ENCODE measurements at regions not wholly inside any gene's neighbourhood (a gene's known extent, or its start where the extent isn't known, plus 50 kb on each side); places are given as distances from the start of the nearest gene placed in this dataset.

DNA sequence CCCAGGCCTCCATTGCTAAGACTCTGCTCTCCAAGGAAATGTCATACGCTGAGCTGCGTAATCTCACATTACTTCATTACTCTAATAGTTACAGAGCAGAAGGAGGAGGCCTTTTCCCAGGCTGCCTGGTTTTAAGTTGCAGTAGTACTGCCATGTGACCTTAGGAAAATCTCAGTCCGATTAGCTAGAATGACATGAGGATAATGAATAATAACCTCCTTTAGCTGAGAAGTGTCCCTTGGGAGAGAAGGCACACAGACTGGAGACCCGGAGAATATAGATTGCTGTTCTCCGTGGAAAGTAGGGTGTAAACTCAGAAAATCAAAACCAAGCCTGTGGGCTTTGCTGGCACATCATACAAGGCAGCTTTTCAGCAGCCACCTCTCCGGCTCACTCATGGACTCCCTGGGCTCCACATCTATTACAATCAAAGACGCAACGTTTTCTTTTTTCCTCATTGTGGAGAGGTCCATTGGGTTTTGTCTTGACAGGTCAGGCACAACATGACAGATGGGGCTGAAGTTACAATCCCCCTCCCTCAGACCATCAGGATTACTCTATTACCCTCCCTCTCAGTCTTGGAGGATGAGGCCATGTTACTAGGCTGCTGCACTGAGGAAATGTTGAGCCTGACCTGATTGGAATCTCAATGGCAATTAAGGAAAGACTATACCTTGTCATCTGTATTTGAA, 134.8 kb upstream of the MB21D2 start:
- TF ChIP-seq, protein P1, sequence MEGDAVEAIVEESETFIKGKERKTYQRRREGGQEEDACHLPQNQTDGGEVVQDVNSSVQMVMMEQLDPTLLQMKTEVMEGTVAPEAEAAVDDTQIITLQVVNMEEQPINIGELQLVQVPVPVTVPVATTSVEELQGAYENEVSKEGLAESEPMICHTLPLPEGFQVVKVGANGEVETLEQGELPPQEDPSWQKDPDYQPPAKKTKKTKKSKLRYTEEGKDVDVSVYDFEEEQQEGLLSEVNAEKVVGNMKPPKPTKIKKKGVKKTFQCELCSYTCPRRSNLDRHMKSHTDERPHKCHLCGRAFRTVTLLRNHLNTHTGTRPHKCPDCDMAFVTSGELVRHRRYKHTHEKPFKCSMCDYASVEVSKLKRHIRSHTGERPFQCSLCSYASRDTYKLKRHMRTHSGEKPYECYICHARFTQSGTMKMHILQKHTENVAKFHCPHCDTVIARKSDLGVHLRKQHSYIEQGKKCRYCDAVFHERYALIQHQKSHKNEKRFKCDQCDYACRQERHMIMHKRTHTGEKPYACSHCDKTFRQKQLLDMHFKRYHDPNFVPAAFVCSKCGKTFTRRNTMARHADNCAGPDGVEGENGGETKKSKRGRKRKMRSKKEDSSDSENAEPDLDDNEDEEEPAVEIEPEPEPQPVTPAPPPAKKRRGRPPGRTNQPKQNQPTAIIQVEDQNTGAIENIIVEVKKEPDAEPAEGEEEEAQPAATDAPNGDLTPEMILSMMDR (IDR thresholded peaks at IDR 0.05; ENCODE audit: borderline replicate concordance, extremely low read depth, low read length, poor library complexity, severe bottlenecking) = no peak
- no peak for TF ChIP-seq EZH2 (IDR thresholded peaks at IDR 0.05; ENCODE audit: borderline replicate concordance, low read depth, low read length, severe bottlenecking)
- H3K79me2 ChIP-seq (ENCODE audit: insufficient read depth, low read length) = no peaks in the 10 kb centered on the region
- no peak overlapping the region for H2AFZ ChIP-seq (ENCODE audit: low read depth, low read length)
- no peak overlapping the region for H3K27ac ChIP-seq (ENCODE audit: low read length)
- H4K20me1 ChIP-seq (ENCODE audit: insufficient read depth, low read length) = no peaks in the 10 kb centered on the region
- DNase-seq (no peak), ATAC-seq (ENCODE audit: insufficient read depth, low read depth) (no peak)
- H3K36me3 ChIP-seq (ENCODE audit: insufficient read depth, low read length) = no peaks in the 10 kb centered on the region
- H3K4me3 ChIP-seq (ENCODE audit: low read depth in 1 of 2, low read length in 2 of 2) = no peak overlapping the region
- no peaks in the 10 kb centered on the region for H3K27me3 ChIP-seq (ENCODE audit: insufficient read depth, low read length, poor library complexity)
- no peaks in the 10 kb centered on the region for H3K9me3 ChIP-seq (ENCODE audit: insufficient read depth, low read length, severe bottlenecking)
- no peaks in the 10 kb centered on the region for H3K4me1 ChIP-seq (ENCODE audit: insufficient read depth, low read length)
- no peak overlapping the region for H3K9ac ChIP-seq (ENCODE audit: low read depth, low read length)
- H3K4me2 ChIP-seq (ENCODE audit: insufficient read depth, low read length) = no peak overlapping the region

DNA sequence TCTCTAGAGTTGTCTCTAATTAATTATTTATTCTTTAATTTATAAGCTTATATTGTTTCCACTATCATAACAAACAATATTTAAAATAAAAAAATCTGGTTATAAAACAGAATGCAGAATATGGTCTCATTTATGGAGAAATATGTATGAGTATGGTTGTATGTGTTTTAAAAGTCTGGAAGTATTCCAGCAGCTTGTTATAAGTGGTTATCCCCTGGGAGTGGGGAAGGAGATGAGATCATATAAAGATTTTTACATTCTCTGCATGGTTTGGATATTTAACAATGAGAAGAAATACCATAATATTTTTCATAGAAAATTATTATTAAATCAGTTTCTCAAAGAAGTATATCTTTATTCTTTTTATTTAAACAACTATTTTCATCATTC, 135.4 kb upstream of the MB21D2 start:
- Histone ChIP-seq H3K4me1 (ENCODE audit: insufficient read depth, low read length) (no peaks in the 10 kb centered on the region), H3K4me2 (ENCODE audit: insufficient read depth, low read length) (no peak overlapping the region), H3K9ac (ENCODE audit: low read depth, low read length) (no peak overlapping the region), H3K79me2 (ENCODE audit: insufficient read depth, low read length) (no peaks in the 10 kb centered on the region), H2AFZ (ENCODE audit: low read depth, low read length) (no peak overlapping the region), H3K27me3 (ENCODE audit: insufficient read depth, low read length, poor library complexity) (no peaks in the 10 kb centered on the region), H3K27ac (ENCODE audit: low read length) (no peak overlapping the region), H4K20me1 (ENCODE audit: insufficient read depth, low read length) (no peaks in the 10 kb centered on the region), H3K4me3 (ENCODE audit: low read depth in 1 of 2, low read length in 2 of 2) (no peak overlapping the region), H3K9me3 (ENCODE audit: insufficient read depth, low read length, severe bottlenecking) (no peaks in the 10 kb centered on the region), H3K36me3 (ENCODE audit: insufficient read depth, low read length) (no peaks in the 10 kb centered on the region)
- TF ChIP-seq, protein P1 (IDR thresholded peaks at IDR 0.05; ENCODE audit: borderline replicate concordance, extremely low read depth, low read length, poor library complexity, severe bottlenecking) = no peak
- no peak for TF ChIP-seq EZH2 (IDR thresholded peaks at IDR 0.05; ENCODE audit: borderline replicate concordance, low read depth, low read length, severe bottlenecking)
- DNase-seq = no peak
- ATAC-seq (ENCODE audit: insufficient read depth, low read depth) = no peak

DNA sequence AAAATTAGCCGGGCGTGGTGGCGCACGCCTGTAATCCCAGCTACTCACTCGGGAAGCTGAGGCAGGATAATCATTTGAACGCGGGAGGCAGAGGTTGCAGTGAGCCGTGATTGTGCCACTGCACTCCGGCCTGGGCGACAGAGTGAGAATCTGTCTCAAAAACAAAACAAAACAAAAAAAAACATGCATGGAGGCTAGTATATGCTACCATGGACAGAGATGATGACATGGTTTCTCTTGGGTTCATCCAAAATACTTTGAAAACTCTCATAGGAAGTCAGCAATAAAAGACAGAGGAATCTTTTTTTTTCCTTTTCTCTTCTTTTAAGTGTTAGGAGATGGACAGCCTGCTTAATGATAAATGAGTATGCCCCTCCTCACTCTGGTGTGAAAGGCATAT, 137.7 kb upstream of the MB21D2 start:
- H2AFZ ChIP-seq (ENCODE audit: low read depth, low read length) = no peak overlapping the region
- H3K27me3 ChIP-seq (ENCODE audit: insufficient read depth, low read length, poor library complexity) = peaks cover 4% of the 10 kb centered on the region
- no peaks in the 10 kb centered on the region for H3K36me3 ChIP-seq (ENCODE audit: insufficient read depth, low read length)
- no peaks in the 10 kb centered on the region for H3K79me2 ChIP-seq (ENCODE audit: insufficient read depth, low read length)
- no peaks in the 10 kb centered on the region for H4K20me1 ChIP-seq (ENCODE audit: insufficient read depth, low read length)
- H3K9ac ChIP-seq (ENCODE audit: low read depth, low read length) = no peak overlapping the region
- no peak overlapping the region for H3K4me3 ChIP-seq (ENCODE audit: low read depth in 1 of 2, low read length in 2 of 2)
- H3K27ac ChIP-seq (ENCODE audit: low read length) = no peak overlapping the region
- H3K9me3 ChIP-seq (ENCODE audit: insufficient read depth, low read length, severe bottlenecking) = no peaks in the 10 kb centered on the region
- ATAC-seq (ENCODE audit: insufficient read depth, low read depth) (no peak), DNase-seq (no peak)
- no peaks in the 10 kb centered on the region for H3K4me1 ChIP-seq (ENCODE audit: insufficient read depth, low read length)
- no peak for TF ChIP-seq EZH2 (IDR thresholded peaks at IDR 0.05; ENCODE audit: borderline replicate concordance, low read depth, low read length, severe bottlenecking)
- TF ChIP-seq, protein P1 (IDR thresholded peaks at IDR 0.05; ENCODE audit: borderline replicate concordance, extremely low read depth, low read length, poor library complexity, severe bottlenecking) = no peak
- H3K4me2 ChIP-seq (ENCODE audit: insufficient read depth, low read length) = no peak overlapping the region

All from DND-41 (cell line).